Neuron (in vitro differentiated cells): ENCODE measurements at regions not wholly inside any gene's neighbourhood (a gene's known extent, or its start where the extent isn't known, plus 50 kb on each side); places are given as distances from the start of the nearest gene placed in this dataset.

Experiments used
- H2AFZ ChIP-seq: one replicate; pipeline ENCODE4 v1.6.1; 2013; ENCODE audit warnings: low read depth, mild to moderate bottlenecking, inconsistent platforms, low read length, moderate library complexity
- H3K27me3 ChIP-seq: one replicate; pipeline ENCODE4 v1.6.1; 2013; ENCODE audit warnings: low read length; ENCODE audit not compliant: insufficient read depth
- H3K36me3 ChIP-seq: one replicate; pipeline ENCODE4 v1.6.1; 2013; ENCODE audit warnings: low read length; ENCODE audit not compliant: insufficient read depth
- H3K4me1 ChIP-seq: one replicate; pipeline ENCODE4 v1.6.1; 2013; ENCODE audit warnings: low read length; ENCODE audit not compliant: insufficient read depth
- H3K4me3 ChIP-seq: 2 replicates; pipeline ENCODE4 v1.5.1; 2013; ENCODE audit warnings: mild to moderate bottlenecking, low read length, moderate library complexity
- H3K9me3 ChIP-seq: one replicate; pipeline ENCODE4 v1.6.1; 2013; ENCODE audit warnings: low read length

DNA sequence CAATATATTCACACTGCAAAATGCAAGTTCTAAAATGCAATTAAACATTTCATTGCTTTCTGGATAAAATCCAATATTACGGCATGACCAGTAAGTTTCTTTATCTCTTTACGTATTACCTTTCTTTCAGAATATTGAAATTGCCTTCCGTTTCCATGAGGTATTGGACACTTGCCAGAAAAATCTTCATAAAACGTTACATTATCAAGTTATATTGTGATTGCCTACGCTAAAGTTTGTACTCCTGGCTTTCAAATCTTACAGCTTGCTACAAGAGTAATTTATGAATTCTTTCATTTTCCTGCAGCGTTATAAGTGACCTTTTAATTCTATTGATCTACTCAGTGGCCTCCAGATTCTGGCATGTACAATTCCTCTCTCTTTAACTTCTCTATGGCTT, 1349.3 kb downstream of the OTOL1 start:
- no peak overlapping the region for H3K4me3 ChIP-seq
- no peaks in the 10 kb centered on the region for H3K4me1 ChIP-seq
- H3K36me3 ChIP-seq: no peaks in the 10 kb centered on the region
- H3K27me3 ChIP-seq: no peaks in the 10 kb centered on the region
- H2AFZ ChIP-seq: no peak overlapping the region
- H3K9me3 ChIP-seq: no peaks in the 10 kb centered on the region

DNA sequence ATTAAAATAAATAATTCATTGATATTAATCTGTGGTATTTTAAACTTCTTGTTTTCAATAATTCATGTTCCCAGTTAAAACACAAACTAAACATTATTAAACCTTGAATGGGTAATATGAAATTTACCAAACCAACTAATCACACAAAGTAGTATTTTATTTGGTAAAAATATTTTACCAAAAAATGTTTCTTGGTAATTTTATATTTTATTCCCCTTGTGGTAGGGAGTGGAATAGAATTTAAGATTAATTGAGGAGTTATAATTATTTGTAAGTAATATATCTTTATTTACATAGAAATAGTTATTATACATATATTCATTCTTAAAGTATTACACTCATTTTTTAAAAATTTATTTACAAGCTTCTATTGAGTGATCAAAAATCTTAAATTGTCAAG, 1350.9 kb downstream of the OTOL1 start:
- no peaks in the 10 kb centered on the region for H3K9me3 ChIP-seq
- H3K27me3 ChIP-seq: no peaks in the 10 kb centered on the region
- no peak overlapping the region for H2AFZ ChIP-seq
- no peak overlapping the region for H3K4me3 ChIP-seq
- H3K36me3 ChIP-seq: no peaks in the 10 kb centered on the region
- no peaks in the 10 kb centered on the region for H3K4me1 ChIP-seq

DNA sequence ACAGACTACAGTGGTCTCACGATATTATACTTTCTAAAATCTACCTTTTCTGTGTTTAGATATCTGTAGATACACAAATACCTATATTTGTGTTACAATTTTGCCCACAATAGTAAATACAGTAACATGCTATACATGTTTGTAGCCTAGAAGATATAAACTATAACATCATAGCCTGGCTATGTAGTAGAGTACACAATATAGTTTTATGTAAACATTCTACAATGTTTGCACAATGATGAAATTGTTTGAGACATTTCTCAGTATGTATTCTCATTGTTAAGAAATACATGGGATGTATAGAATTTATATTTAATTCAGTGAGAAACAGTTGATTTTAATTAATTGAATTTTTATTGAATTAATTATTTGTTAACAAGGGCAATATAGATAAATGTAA, 1367.0 kb downstream of the OTOL1 start:
- H2AFZ ChIP-seq: no peak overlapping the region
- H3K9me3 ChIP-seq: no peaks in the 10 kb centered on the region
- no peaks in the 10 kb centered on the region for H3K36me3 ChIP-seq
- H3K4me3 ChIP-seq: no peak overlapping the region
- no peaks in the 10 kb centered on the region for H3K4me1 ChIP-seq
- H3K27me3 ChIP-seq: no peaks in the 10 kb centered on the region

DNA sequence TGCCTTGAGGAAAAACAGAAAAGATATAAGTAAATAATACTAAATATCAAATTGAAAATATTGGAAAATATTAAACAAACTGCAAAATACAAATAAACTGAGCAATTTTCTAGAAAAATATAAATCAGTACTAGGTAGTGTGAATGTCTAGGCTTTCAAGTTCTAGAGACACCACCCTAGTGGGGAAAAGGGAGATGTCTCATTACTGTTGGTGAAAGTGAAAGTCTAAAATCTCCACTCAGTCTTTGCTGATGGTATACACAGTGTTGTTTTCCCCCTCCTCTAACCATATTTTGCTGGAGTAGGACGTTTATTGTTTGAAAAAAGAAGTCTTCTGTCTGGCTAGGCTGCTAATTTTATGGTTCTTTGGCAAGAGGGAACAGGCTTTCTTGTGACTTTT, 1368.9 kb downstream of the OTOL1 start:
- Histone ChIP-seq H3K27me3 (no peaks in the 10 kb centered on the region), H3K4me1 (no peaks in the 10 kb centered on the region), H2AFZ (no peak overlapping the region), H3K9me3 (no peaks in the 10 kb centered on the region), H3K36me3 (no peaks in the 10 kb centered on the region), H3K4me3 (no peak overlapping the region)

DNA sequence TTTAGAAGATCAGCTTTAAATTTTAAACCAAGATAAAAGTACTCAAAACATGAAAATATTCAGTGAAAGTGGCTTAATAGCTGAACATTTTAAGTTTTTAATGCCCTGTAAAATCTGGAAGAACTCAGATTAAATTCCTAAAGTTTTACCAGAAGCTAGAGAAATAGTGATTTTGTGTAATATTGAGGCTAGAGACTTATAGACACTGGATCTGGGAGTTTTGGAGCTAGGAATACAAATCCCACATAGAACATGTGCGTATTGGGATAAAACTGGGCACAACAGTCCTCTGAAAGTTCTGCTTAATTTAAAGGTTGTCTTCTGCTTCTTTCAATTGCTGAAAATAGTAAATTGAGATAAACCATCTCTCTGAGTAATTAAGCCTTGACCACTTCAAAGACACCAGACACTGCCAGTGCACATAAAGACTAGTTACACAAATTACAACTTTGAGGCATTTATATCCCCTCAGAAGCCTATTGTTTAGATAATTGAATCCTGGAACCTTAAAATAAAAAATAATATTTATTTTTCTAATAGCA, 1382.5 kb downstream of the OTOL1 start:
- Histone ChIP-seq H3K36me3 (no peaks in the 10 kb centered on the region), H3K4me1 (peaks cover 5% of the 10 kb centered on the region), H2AFZ (no peak overlapping the region), H3K9me3 (no peaks in the 10 kb centered on the region), H3K27me3 (no peaks in the 10 kb centered on the region), H3K4me3 (no peak overlapping the region)

DNA sequence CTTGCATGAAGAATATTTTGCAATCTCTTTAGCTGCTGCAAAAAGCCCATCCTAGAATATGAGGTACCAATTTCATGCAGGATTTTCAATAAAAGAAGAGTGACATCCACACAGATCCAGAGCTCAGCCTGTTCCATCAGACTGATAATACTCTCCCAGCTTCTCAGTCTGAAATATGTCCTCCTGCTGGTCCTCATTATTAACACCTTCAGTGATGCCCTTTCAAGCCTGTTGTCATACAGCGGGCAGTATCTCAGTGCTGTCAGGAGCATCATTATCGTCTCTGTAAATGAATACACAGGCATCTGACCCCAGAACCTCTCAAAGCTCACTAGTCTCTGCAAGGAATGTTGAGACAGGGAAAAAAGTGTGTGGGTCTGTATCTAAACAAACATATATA, 1387.8 kb downstream of the OTOL1 start:
- H3K27me3 ChIP-seq: no peaks in the 10 kb centered on the region
- no peak overlapping the region for H2AFZ ChIP-seq
- no peak overlapping the region for H3K4me3 ChIP-seq
- H3K4me1 ChIP-seq: peaks cover 7% of the 10 kb centered on the region
- no peaks in the 10 kb centered on the region for H3K9me3 ChIP-seq
- H3K36me3 ChIP-seq: no peaks in the 10 kb centered on the region

DNA sequence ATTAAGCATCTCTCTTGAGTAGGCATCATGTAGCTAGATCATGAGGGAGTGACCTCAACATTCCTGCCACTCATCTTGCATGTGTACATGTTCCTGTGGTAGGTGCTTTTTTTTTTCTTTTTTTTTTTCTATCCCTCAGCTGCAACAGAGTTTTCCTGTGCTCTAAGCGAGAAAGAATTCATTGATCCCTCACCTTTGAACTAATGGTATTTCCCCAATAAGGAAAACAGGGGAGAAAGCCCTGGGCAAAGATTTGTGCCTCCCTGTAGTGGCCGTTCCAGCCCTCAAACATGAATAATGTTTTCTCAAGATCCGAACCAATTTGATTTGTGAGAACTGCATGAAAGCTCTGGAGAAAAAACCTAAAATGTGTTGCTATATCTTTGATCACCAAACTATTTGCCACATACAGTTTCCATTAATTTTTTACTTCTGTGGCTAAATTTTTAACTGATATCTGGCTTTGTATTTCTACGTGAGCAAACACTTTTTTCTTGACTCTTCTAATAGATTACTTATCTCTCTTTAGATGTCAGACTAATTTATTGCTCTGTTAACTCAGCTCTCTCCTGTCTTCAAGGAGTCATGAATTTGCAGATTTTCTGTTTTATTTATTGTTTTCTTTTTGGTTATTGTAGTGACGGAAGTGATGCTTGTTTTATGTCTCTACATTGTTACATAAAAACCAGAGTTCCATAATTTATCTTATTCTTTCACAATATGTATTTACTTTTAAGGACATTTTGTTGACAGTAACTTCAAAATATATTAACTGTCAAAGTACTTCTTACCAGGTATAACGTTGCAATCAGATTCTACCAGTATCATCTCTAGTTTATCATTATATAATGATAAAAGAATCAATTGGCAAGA, 1396.5 kb downstream of the OTOL1 start:
- Histone ChIP-seq H3K36me3 (no peaks in the 10 kb centered on the region), H3K27me3 (no peaks in the 10 kb centered on the region), H2AFZ (no peak overlapping the region), H3K9me3 (peaks cover 1% of the 10 kb centered on the region), H3K4me3 (no peak overlapping the region), H3K4me1 (no peaks in the 10 kb centered on the region)

DNA sequence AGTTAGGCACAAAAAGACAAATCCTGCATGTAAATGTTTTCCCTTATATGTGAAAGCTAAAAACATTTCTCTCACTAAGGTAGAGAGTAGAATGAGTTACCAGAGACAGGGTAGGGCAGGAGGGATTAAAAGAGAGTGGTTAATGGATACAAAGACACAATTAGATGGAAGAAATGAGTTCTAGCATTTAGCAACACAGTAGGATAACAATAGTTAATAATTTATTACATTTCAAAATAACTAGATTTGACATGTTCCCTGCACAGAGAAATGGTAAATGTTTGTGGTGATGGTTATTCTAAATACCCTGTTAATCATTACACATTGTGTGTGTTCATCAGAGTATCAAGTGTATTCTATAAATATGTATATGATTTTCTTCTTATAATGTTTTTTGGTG, 1400.7 kb downstream of the OTOL1 start:
- no peaks in the 10 kb centered on the region for H3K9me3 ChIP-seq
- H2AFZ ChIP-seq: no peak overlapping the region
- no peak overlapping the region for H3K4me3 ChIP-seq
- no peaks in the 10 kb centered on the region for H3K4me1 ChIP-seq
- H3K36me3 ChIP-seq: no peaks in the 10 kb centered on the region
- H3K27me3 ChIP-seq: no peaks in the 10 kb centered on the region

DNA sequence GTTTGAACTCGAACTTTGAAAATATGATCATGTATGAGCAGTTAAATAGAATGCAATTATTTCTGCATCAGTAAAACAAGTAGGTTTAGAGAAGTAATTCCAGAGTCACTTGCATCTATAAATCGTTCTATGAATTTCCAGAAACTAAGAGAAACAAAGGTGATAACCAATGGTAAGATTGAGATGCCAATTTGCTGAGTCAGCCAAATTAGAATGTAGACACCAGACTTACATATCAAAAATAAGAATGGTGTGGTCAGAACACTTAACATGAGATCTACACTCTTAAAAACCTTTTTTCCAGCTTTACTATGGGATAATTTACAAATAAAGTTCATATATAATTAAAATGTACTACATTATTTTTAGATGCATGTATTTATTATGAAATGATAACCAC, 1435.9 kb downstream of the OTOL1 start:
- H3K4me1 ChIP-seq: peaks cover 14% of the 10 kb centered on the region
- no peaks in the 10 kb centered on the region for H3K36me3 ChIP-seq
- no peak overlapping the region for H3K4me3 ChIP-seq
- H2AFZ ChIP-seq: no peak overlapping the region
- H3K9me3 ChIP-seq: no peaks in the 10 kb centered on the region
- no peaks in the 10 kb centered on the region for H3K27me3 ChIP-seq

DNA sequence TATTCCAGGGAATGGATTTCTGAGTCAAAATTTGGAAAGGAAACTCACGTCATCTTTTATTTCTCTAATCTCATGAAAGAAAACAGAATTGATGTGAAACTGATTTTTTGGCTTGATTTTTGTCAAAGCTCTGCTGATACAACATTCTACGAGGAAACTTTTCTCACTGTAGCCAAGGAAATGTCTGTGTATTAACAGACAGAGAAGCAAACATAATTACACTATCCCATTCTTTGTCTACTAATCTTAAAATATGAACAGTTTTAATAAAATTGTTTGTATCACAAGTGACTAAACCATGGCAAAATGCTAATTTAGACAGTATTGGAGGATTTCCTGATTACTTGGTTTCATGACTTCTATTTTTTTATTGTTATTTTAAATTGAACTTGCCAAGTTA, 1437.0 kb downstream of the OTOL1 start:
- H3K27me3 ChIP-seq: no peaks in the 10 kb centered on the region
- no peak overlapping the region for H3K4me3 ChIP-seq
- H3K4me1 ChIP-seq: peaks cover 16% of the 10 kb centered on the region
- no peaks in the 10 kb centered on the region for H3K9me3 ChIP-seq
- H3K36me3 ChIP-seq: no peaks in the 10 kb centered on the region
- H2AFZ ChIP-seq: no peak overlapping the region

DNA sequence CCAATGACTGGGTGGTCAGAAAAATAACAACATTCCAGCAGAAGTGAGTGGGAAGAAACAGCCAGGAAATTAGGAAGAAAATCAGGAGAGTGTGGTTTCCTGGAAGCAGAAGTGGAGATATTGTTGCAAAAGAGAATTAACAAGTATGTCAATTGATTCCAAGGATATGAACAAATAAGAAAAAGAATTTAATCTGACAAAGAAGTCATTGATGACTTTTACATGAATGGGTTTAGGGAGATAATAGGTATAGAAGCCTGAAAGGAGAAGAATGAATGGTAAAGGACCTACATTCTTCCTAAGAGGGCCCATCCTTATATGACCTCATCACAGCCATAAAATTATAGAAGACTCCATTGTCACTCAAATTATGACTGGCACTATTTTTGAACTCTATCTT, 1440.1 kb downstream of the OTOL1 start:
- H3K27me3 ChIP-seq: no peaks in the 10 kb centered on the region
- no peak overlapping the region for H3K4me3 ChIP-seq
- H3K4me1 ChIP-seq: peaks cover 16% of the 10 kb centered on the region
- no peaks in the 10 kb centered on the region for H3K9me3 ChIP-seq
- H2AFZ ChIP-seq: peak overlapping the region; percentile 67
- no peaks in the 10 kb centered on the region for H3K36me3 ChIP-seq

DNA sequence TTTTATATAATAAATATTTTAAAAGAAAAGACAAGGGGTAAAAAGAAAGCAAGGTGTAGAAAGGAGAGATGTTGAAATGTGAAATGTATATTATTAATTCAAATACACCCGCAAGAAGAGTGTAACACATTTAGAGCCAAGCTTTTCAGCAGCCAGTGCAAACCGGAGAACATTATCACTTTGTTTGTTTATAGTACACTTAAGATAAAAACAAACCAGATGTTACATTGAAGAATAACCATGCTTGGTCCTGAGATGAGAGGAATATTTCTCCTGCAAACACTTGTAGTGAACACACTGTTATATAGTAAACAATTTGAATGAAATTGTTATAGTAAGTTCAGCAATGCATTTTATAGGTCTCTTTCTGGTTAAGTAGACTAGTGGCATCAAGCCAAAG, 1441.5 kb downstream of the OTOL1 start:
- Histone ChIP-seq H3K9me3 (no peaks in the 10 kb centered on the region), H3K4me1 (peaks cover 16% of the 10 kb centered on the region), H3K4me3 (no peak overlapping the region), H2AFZ (no peak overlapping the region), H3K36me3 (no peaks in the 10 kb centered on the region), H3K27me3 (no peaks in the 10 kb centered on the region)

DNA sequence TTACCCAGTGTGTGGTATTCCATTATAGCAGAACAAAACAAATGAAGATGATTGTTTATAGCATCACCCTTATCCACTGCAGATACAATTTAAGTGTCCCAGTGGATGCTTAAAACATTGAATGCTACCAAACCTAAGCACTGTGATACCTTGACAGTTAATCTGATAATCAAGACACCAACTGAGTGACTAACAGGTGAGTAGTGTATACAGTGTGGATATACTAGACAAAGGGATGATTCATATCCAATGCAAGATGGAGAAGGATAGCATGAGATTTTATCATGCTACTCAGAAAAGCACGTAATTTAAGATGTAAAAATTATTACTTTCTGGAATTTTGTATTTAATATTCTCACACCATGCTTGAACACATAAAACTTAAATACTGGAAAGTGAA, 1449.0 kb downstream of the OTOL1 start:
- Histone ChIP-seq H3K9me3 (no peaks in the 10 kb centered on the region), H3K27me3 (no peaks in the 10 kb centered on the region), H2AFZ (no peak overlapping the region), H3K4me1 (no peaks in the 10 kb centered on the region), H3K36me3 (no peaks in the 10 kb centered on the region), H3K4me3 (no peak overlapping the region)

DNA sequence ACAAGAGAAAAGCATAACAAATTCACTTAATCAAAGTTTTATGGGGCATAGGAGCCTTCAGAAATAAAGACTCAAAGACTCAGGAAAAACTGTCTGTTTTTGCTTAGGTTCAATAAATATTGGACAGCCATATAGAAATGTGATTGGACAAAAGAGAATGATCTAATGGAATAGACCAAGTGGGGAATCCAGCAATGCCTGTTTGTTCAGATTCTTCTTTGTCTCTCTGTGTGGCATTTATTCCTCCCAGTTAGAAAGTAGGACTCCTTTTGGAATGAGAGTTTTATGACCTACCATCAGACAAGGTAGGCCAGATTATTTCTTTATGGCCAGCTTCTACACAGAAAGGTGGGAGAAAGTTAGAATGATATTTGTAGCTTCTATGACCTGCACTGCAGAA, 1460.1 kb downstream of the OTOL1 start:
- Histone ChIP-seq H3K27me3 (no peaks in the 10 kb centered on the region), H3K36me3 (no peaks in the 10 kb centered on the region), H3K9me3 (no peaks in the 10 kb centered on the region), H2AFZ (no peak overlapping the region), H3K4me3 (no peak overlapping the region), H3K4me1 (no peaks in the 10 kb centered on the region)
